ENCODE measurements at regions not wholly inside any gene's neighbourhood (a gene's known extent, or its start where the extent isn't known, plus 50 kb on each side); places are given as distances from the start of the nearest gene placed in this dataset.

DNA sequence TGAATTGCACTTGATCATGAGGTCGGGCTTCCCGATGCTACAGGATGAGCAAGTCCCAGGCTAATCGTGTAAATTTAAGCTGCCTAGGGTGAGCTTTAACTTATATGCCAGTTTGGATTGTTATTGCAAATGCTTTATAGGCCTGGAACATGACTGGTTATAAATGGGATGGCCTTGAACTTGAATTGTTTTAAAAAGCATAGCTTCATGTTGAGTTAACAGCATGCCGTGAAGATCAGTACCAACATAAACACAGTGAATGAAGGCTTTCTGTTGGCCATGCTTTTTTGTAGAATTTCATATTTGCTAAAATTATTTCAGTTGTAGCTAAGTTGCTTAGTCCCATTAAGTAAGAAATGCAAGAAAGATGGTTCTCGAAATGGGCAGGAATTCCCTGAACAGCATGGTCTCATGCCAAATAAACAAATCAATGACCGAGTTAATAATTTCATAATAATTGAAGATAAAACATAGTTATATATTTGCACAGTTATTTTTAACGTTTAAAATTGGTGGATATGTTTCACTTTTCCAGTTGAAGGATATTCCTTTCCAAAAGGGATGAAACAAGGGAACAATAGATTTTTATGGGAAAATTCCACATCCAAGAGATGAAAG is 76.6 kb upstream of the ARID1B start:
- Histone ChIP-seq H3K27ac (no peak overlapping the region), H3K9me3 (replicated peaks in 1 of 3) (no peaks in the 10 kb centered on the region), H3K27me3 (no peaks in the 10 kb centered on the region), H3K36me3 (replicated peaks in 1 of 2) (no peaks in the 10 kb centered on the region), H3K4me1 (replicated peaks in 1 of 2) (no peaks in the 10 kb centered on the region), H3K4me3 (no peak overlapping the region)
- intact Hi-C loops (cut with DNase I), result no loop called here
- TF ChIP-seq CTCF (IDR thresholded peaks at IDR 0.05) (no peak), POLR2A (IDR thresholded peaks at IDR 0.05) (no peak)
- DNase-seq, result no peak
- 71 to 80% (median 79%) methylated on average over 7 of the region's 7 CpGs for WGBS, 4 donors

- TF ChIP-seq CTCF (IDR thresholded peaks at IDR 0.05) (no peak), POLR2A (IDR thresholded peaks at IDR 0.05) (no peak)
These were observed 77.2 kb upstream of the ARID1B start for GRCh38 chr6:156699935-156700334.

DNA sequence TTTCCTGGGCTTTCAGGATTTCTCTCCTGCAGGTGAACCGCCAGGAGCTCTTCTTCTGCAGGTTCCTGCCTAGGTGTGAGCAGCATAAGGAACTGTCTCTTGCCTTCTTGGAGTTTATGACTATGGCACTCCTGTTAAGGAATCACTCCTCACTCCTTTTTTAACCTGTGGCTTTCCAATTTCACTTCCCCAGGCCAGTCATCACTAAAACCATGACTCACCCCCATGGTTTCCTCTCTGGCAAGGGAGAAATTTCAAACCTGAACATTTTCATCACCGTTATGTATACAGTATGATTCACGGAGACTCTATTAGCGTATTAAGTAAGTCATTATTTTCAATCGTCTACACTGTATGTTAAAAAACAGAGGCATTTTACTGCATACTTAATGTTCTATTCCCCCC is 78.2 kb upstream of the ARID1B start:
- 72 to 84% (median 80%) methylated on average over 5 of the region's 5 CpGs for WGBS, 4 donors
- H3K27me3 ChIP-seq, result no peaks in the 10 kb centered on the region
- no peaks in the 10 kb centered on the region for H3K4me1 ChIP-seq (replicated peaks in 1 of 2)
- H3K4me3 ChIP-seq, result no peak overlapping the region
- no peaks in the 10 kb centered on the region for H3K36me3 ChIP-seq (replicated peaks in 1 of 2)
- TF ChIP-seq POLR2A (IDR thresholded peaks at IDR 0.05), result no peak
- TF ChIP-seq CTCF (IDR thresholded peaks at IDR 0.05), result no peak
- H3K9me3 ChIP-seq (replicated peaks in 1 of 3), result no peaks in the 10 kb centered on the region
- intact Hi-C loops (cut with DNase I), result no loop called here
- DNase-seq, result no peak
- no peak overlapping the region for H3K27ac ChIP-seq

More at GRCh38 chr6:156699935-156700334, 77.2 kb upstream of the ARID1B start:
- no peak for DNase-seq
- intact Hi-C loops (cut with DNase I), result no loop called here
- Histone ChIP-seq H3K27ac (no peak overlapping the region), H3K4me1 (replicated peaks in 1 of 2) (no peaks in the 10 kb centered on the region), H3K9me3 (replicated peaks in 1 of 3) (no peaks in the 10 kb centered on the region), H3K36me3 (replicated peaks in 1 of 2) (no peaks in the 10 kb centered on the region), H3K27me3 (no peaks in the 10 kb centered on the region), H3K4me3 (no peak overlapping the region)
- WGBS, 4 donors, result 93 to 94% (median 93%) methylated on average over 3 of the region's 3 CpGs

- intact Hi-C loops (cut with DNase I), result no loop called here
- no peak for DNase-seq
- Histone ChIP-seq H3K4me1 (replicated peaks in 1 of 2) (no peaks in the 10 kb centered on the region), H3K9me3 (replicated peaks in 1 of 3) (no peaks in the 10 kb centered on the region), H3K36me3 (replicated peaks in 1 of 2) (no peaks in the 10 kb centered on the region), H3K4me3 (no peak overlapping the region), H3K27ac (no peak overlapping the region), H3K27me3 (no peaks in the 10 kb centered on the region)
- TF ChIP-seq POLR2A (IDR thresholded peaks at IDR 0.05) (no peak), CTCF (IDR thresholded peaks at IDR 0.05) (no peak)
- WGBS, 4 donors, result 77 to 88% (median 78%) methylated on average over 9 of the region's 9 CpGs
These were observed 78.8 kb upstream of the ARID1B start for GRCh38 chr6:156698239-156699016.
